A549 (cell line): ENCODE measurements at regions not wholly inside any gene's neighbourhood (a gene's known extent, or its start where the extent isn't known, plus 50 kb on each side); places are given as distances from the start of the nearest gene placed in this dataset.

Experiments used
- ATAC-seq, 2 experiments: fragments of 200-7000 bp in 1 of 2; fragments of >200 bp in 1 of 2; cut with Nextera tagmentation in 1 of 2; cut with Tn5 transposase in 1 of 2; 3 replicates each; pipeline versions ENCODE4 v1.8.0 to v1.9.1; 2018 to 2020; ENCODE audit warnings: mild to moderate bottlenecking in 1 of 2, moderate library complexity in 1 of 2
- CTCF ChIA-PET: fragments of 300-600 bp; sonication (Branson Sonifier 250); formaldehyde crosslinking; extraction: SDS; loops from one replicate; lab custom pipeline; 2021; ENCODE audit warnings: antibody characterized with exemption, inconsistent platforms; lab: Yijun Ruan, JAX
- POLR2A ChIA-PET: fragments of 350-600 bp; formaldehyde crosslinking; extraction: SDS; loops from one replicate; lab custom pipeline; 2021; ENCODE audit warnings: antibody characterized with exemption, inconsistent platforms; lab: Yijun Ruan, JAX
- DNase-seq, 2 experiments: peaks; one replicate each; pipeline versions ENCODE4 v3.0.0 to v3.0.0-alpha.2; 2011 to 2016; ENCODE audit warnings: low read depth in 1 of 2, low spot score in 1 of 2
- FAIRE-seq: peaks from 2 replicates; lab custom pipeline; 2011; peaks lifted over from hg19 to GRCh38; lab: Jason Lieb, UNC
- H3K27ac ChIP-seq, 2 experiments: fragments of >200 bp; sonication (Bioruptor Twin); formaldehyde crosslinking; 3 replicates each; pipeline ENCODE4 v1.5.1; 2016 to 2017
- H3K4me1 ChIP-seq: fragments of >200 bp; sonication (Bioruptor Twin); formaldehyde crosslinking; 3 replicates; pipeline ENCODE4 v1.6.1; 2016
- H3K4me2 ChIP-seq: fragments of >200 bp; sonication (Bioruptor Twin); formaldehyde crosslinking; 3 replicates; pipeline ENCODE4 v1.6.1; 2016
- H3K4me3 ChIP-seq: fragments of >200 bp; sonication (Bioruptor Twin); formaldehyde crosslinking; 3 replicates; pipeline ENCODE4 v1.5.1; 2016
- H3K9me3 ChIP-seq: fragments of >200 bp; sonication (Bioruptor Twin); formaldehyde crosslinking; 3 replicates; pipeline ENCODE4 v1.6.1; 2016
- CBX2 ChIP-seq: fragments of 200-600 bp; sonication (generic); IDR thresholded peaks from 2 replicates; pipeline ENCODE4 v1.6.1; 2016; ENCODE audit warnings: low read depth, mild to moderate bottlenecking, borderline replicate concordance
- CBX8 ChIP-seq: fragments of 200-600 bp; sonication (generic); IDR thresholded peaks from 2 replicates; pipeline ENCODE4 v1.6.1; 2016
- CEBPB ChIP-seq, 2 experiments: fragments of >200 bp in 1 of 2; sonication (Bioruptor Twin) in 1 of 2; formaldehyde crosslinking in 1 of 2; IDR thresholded peaks; 2 replicates each; pipeline ENCODE4 v1.6.1; 2012 to 2016
- EHF ChIP-seq: fragments of 250-450 bp; sonication (Bioruptor Pico); IDR thresholded peaks from 2 replicates; pipeline ENCODE4 v1.5.0; 2020; ENCODE audit warnings: mild to moderate bottlenecking
- EP300 ChIP-seq, 2 experiments: fragments of >200 bp; sonication (Bioruptor Twin); formaldehyde crosslinking; IDR thresholded peaks; 2 replicates in 1 of 2; 3 replicates in 1 of 2; pipeline ENCODE4 v1.6.1; 2016 to 2017
- ESRRA ChIP-seq: fragments of 150-350 bp; IDR thresholded peaks from 2 replicates; pipeline ENCODE4 v1.6.1; 2014; ENCODE audit warnings: mild to moderate bottlenecking, low read length, borderline replicate concordance
- FOSL2 ChIP-seq, 2 experiments: fragments of 450-650 bp in 1 of 2; fragments of >200 bp in 1 of 2; sonication (Bioruptor Twin) in 1 of 2; formaldehyde crosslinking; IDR thresholded peaks; 2 replicates each; pipeline versions ENCODE4 v1.5.0 to v1.6.1; 2016 to 2020; ENCODE audit warnings: mild to moderate bottlenecking in 1 of 2, moderate library complexity in 1 of 2
- GATA3 ChIP-seq: IDR thresholded peaks from 2 replicates; pipeline ENCODE4 v1.6.1; 2012; ENCODE audit warnings: borderline replicate concordance
- HEYL ChIP-seq: fragments of 250-450 bp; sonication (Bioruptor Pico); IDR thresholded peaks from 2 replicates; pipeline ENCODE4 v1.8.0; 2021; ENCODE audit warnings: mild to moderate bottlenecking, moderate library complexity
- HMGXB4 ChIP-seq: fragments of 250-450 bp; sonication (Bioruptor Pico); IDR thresholded peaks from 2 replicates; pipeline ENCODE4 v1.5.0; 2021; ENCODE audit warnings: mild to moderate bottlenecking, moderate library complexity, borderline replicate concordance
- HOXA7 ChIP-seq: fragments of 250-450 bp; sonication (Bioruptor Pico); IDR thresholded peaks from 2 replicates; pipeline ENCODE4 v1.5.0; 2020; ENCODE audit warnings: mild to moderate bottlenecking, moderate library complexity
- HOXB13 ChIP-seq: fragments of 250-450 bp; sonication (Bioruptor Pico); IDR thresholded peaks from 2 replicates; pipeline ENCODE4 v1.5.0; 2020; ENCODE audit warnings: low read depth, mild to moderate bottlenecking, moderate library complexity
- HOXB5 ChIP-seq: fragments of 250-450 bp; sonication (Bioruptor Pico); IDR thresholded peaks from 2 replicates; pipeline ENCODE4 v1.5.0; 2020; ENCODE audit warnings: mild to moderate bottlenecking, moderate library complexity
- JUN ChIP-seq, 2 experiments: fragments of >200 bp; sonication (Bioruptor Twin); formaldehyde crosslinking; IDR thresholded peaks; 2 replicates in 1 of 2; 3 replicates in 1 of 2; pipeline ENCODE4 v1.6.1; 2016 to 2017
- KDM1A ChIP-seq: fragments of 200-600 bp; sonication (generic); IDR thresholded peaks from 2 replicates; pipeline ENCODE4 v1.6.1; 2016; ENCODE audit warnings: low read depth, mild to moderate bottlenecking
- MAFK ChIP-seq: fragments of 450-650 bp; IDR thresholded peaks from 2 replicates; pipeline ENCODE4 v1.6.1; 2014; ENCODE audit not compliant: partially characterized antibody
- MAZ ChIP-seq: fragments of 150-350 bp; IDR thresholded peaks from 2 replicates; pipeline ENCODE4 v1.6.1; 2014; ENCODE audit warnings: antibody characterized with exemption, low read depth, low read length, borderline replicate concordance
- MYC ChIP-seq: IDR thresholded peaks from 2 replicates; pipeline ENCODE4 v1.6.1; 2012; ENCODE audit warnings: mild to moderate bottlenecking, inconsistent platforms, low read length, improper control_type of control experiment, borderline replicate concordance
- NPAS2 ChIP-seq: fragments of 250-450 bp; sonication (Bioruptor Pico); IDR thresholded peaks from 2 replicates; pipeline ENCODE4 v1.8.0; 2022; ENCODE audit warnings: mild to moderate bottlenecking, moderate library complexity, borderline replicate concordance
- NR3C1 ChIP-seq: fragments of >200 bp; sonication (Bioruptor Twin); formaldehyde crosslinking; IDR thresholded peaks from 3 replicates; pipeline ENCODE4 v1.6.1; 2017
- PBX3 ChIP-seq: IDR thresholded peaks from 2 replicates; pipeline ENCODE4 v1.6.1; 2012
- POLR2A ChIP-seq: IDR thresholded peaks from 2 replicates; pipeline ENCODE4 v1.6.1; 2012; ENCODE audit warnings: mild to moderate bottlenecking, low read length
- RARB ChIP-seq: fragments of 250-450 bp; sonication (Bioruptor Pico); IDR thresholded peaks from 2 replicates; pipeline ENCODE4 v1.8.0; 2021; ENCODE audit warnings: mild to moderate bottlenecking, moderate library complexity
- RFX5 ChIP-seq: fragments of 450-650 bp; IDR thresholded peaks from 2 replicates; pipeline ENCODE4 v1.7.1; 2014; ENCODE audit warnings: antibody characterized with exemption, mild to moderate bottlenecking, moderate library complexity
- RNF2 ChIP-seq: fragments of 200-600 bp; sonication (generic); IDR thresholded peaks from 2 replicates; pipeline ENCODE4 v1.6.1; 2016; ENCODE audit warnings: low read depth, mild to moderate bottlenecking, antibody characterized with exemption, moderate library complexity, borderline replicate concordance
- SREBF2 ChIP-seq: fragments of 450-650 bp; IDR thresholded peaks from 2 replicates; pipeline ENCODE4 v1.6.1; 2014; ENCODE audit warnings: mild to moderate bottlenecking, moderate library complexity
- TFCP2L1 ChIP-seq: fragments of 250-450 bp; sonication (Bioruptor Pico); IDR thresholded peaks from 2 replicates; pipeline ENCODE4 v1.5.0; 2021; ENCODE audit warnings: mild to moderate bottlenecking
- ZSCAN20 ChIP-seq: fragments of 250-450 bp; sonication (Bioruptor Pico); IDR thresholded peaks from 2 replicates; pipeline ENCODE4 v1.8.0; 2022; ENCODE audit warnings: mild to moderate bottlenecking, moderate library complexity
- WGBS: methylation state at CpG from one replicate; pipeline ENCODE4 v1.1.6; 2017; ENCODE audit errors: missing lambda C conversion rate; 5-methylcytosine and 5-hydroxymethylcytosine counted together
- TF ChIP-seq, protein P1 (sequence below): fragments of >200 bp; sonication (Bioruptor Twin); formaldehyde crosslinking; IDR thresholded peaks from 3 replicates; pipeline ENCODE4 v1.5.1; 2016
- TF ChIP-seq, protein P2 (sequence below): fragments of 250-450 bp; sonication (Bioruptor Pico); IDR thresholded peaks from 2 replicates; pipeline ENCODE4 v1.5.0; 2020; ENCODE audit warnings: low read depth, mild to moderate bottlenecking, moderate library complexity
- TF ChIP-seq, protein P3 (sequence below): IDR thresholded peaks from 2 replicates; pipeline ENCODE4 v1.6.1; 2012

GRCh38 chr13:54744747-54745146 lies 1716.1 kb downstream of the OLFM4 start (continued):
- TF ChIP-seq, protein P1, sequence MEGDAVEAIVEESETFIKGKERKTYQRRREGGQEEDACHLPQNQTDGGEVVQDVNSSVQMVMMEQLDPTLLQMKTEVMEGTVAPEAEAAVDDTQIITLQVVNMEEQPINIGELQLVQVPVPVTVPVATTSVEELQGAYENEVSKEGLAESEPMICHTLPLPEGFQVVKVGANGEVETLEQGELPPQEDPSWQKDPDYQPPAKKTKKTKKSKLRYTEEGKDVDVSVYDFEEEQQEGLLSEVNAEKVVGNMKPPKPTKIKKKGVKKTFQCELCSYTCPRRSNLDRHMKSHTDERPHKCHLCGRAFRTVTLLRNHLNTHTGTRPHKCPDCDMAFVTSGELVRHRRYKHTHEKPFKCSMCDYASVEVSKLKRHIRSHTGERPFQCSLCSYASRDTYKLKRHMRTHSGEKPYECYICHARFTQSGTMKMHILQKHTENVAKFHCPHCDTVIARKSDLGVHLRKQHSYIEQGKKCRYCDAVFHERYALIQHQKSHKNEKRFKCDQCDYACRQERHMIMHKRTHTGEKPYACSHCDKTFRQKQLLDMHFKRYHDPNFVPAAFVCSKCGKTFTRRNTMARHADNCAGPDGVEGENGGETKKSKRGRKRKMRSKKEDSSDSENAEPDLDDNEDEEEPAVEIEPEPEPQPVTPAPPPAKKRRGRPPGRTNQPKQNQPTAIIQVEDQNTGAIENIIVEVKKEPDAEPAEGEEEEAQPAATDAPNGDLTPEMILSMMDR, result no peak
- TF ChIP-seq CBX8, result no peak

GRCh38 chr13:54750521-54750920 lies 1721.9 kb downstream of the OLFM4 start:
- Histone ChIP-seq H3K4me3 (no peak overlapping the region), H3K4me2 (no peak overlapping the region), H3K4me1 (no peaks in the 10 kb centered on the region), H3K9me3 (no peaks in the 10 kb centered on the region), H3K27ac (no peak overlapping the region)
- no peak for DNase-seq
- no peak for TF ChIP-seq ZSCAN20 (CRISPR knock-in tag)
- TF ChIP-seq JUN (IDR thresholded peaks at IDR 0.05), result no peak
- no peak for TF ChIP-seq TFCP2L1 (CRISPR knock-in tag)
- no peak for TF ChIP-seq HEYL
- TF ChIP-seq MAFK, result no peak
- no peak for TF ChIP-seq NR3C1
- TF ChIP-seq MAZ, result no peak
- no peak for TF ChIP-seq RARB (CRISPR knock-in tag)
- TF ChIP-seq, protein P2, sequence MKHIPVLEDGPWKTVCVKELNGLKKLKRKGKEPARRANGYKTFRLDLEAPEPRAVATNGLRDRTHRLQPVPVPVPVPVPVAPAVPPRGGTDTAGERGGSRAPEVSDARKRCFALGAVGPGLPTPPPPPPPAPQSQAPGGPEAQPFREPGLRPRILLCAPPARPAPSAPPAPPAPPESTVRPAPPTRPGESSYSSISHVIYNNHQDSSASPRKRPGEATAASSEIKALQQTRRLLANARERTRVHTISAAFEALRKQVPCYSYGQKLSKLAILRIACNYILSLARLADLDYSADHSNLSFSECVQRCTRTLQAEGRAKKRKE (CRISPR knock-in tag), result no peak
- no peak for TF ChIP-seq POLR2A
- no peak for TF ChIP-seq HOXA7 (CRISPR knock-in tag)
- no peak for TF ChIP-seq FOSL2 (IDR thresholded peaks at IDR 0.05)
- TF ChIP-seq FOSL2 (CRISPR knock-in tag; IDR thresholded peaks at IDR 0.05), result no peak
- TF ChIP-seq CEBPB (IDR thresholded peaks at IDR 0.05), result no peak
- TF ChIP-seq HOXB13 (CRISPR knock-in tag), result no peak
- TF ChIP-seq CBX2, result no peak
- TF ChIP-seq NPAS2, result no peak
- no peak for TF ChIP-seq ESRRA
- no peak for TF ChIP-seq KDM1A
- no peak for TF ChIP-seq EP300 (IDR thresholded peaks at IDR 0.05)
- TF ChIP-seq GATA3, result no peak
- TF ChIP-seq, all 56 proteins: peak for 0
- ATAC-seq (no peak), FAIRE-seq (no peak)
- ChIA-PET CTCF (no interaction called here), POLR2A (no interaction called here)
- WGBS, result 6% methylated on average over 3 of the region's 3 CpGs

- ATAC-seq (no peak), FAIRE-seq (no peak), DNase-seq (no peak)
- H3K9me3 ChIP-seq, result no peaks in the 10 kb centered on the region
- H3K27ac ChIP-seq, result no peak overlapping the region
- POLR2A ChIA-PET, result no interaction called here
- no peaks in the 10 kb centered on the region for H3K4me1 ChIP-seq
- CTCF ChIA-PET, result no interaction called here
- no peak overlapping the region for H3K4me3 ChIP-seq
- no peak overlapping the region for H3K4me2 ChIP-seq
- TF ChIP-seq SREBF2, result no peak
- TF ChIP-seq RNF2, result no peak
- TF ChIP-seq, protein P3, sequence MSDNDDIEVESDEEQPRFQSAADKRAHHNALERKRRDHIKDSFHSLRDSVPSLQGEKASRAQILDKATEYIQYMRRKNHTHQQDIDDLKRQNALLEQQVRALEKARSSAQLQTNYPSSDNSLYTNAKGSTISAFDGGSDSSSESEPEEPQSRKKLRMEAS, result no peak
- no peak for TF ChIP-seq MYC
- no peak for TF ChIP-seq EHF
- no peak for TF ChIP-seq EP300 (IDR thresholded peaks at IDR 0.05)
- TF ChIP-seq HOXB5, result no peak
- TF ChIP-seq RFX5, result no peak
- no peak for TF ChIP-seq PBX3
- no peak for TF ChIP-seq HMGXB4 (CRISPR knock-in tag)
- no peak for TF ChIP-seq NPAS2
- TF ChIP-seq, protein P2 (CRISPR knock-in tag), result no peak
Observed at GRCh38 chr13:54758795-54759194, 1730.2 kb downstream of the OLFM4 start.
